HepG2 (cell line): ENCODE measurements at regions not wholly inside any gene's neighbourhood (a gene's known extent, or its start where the extent isn't known, plus 50 kb on each side); places are given as distances from the start of the nearest gene placed in this dataset.

Experiments
- ASH2L ChIP-seq: fragments of 300-600, 200-600 bp; sonication (generic); IDR thresholded peaks from 2 replicates; pipeline ENCODE4 v1.7.0; 2017; ENCODE audit warnings: low read depth, mild to moderate bottlenecking, moderate library complexity, mixed read lengths, low read length; ENCODE audit not compliant: insufficient read length
- CENPX ChIP-seq: sonication (generic); formaldehyde crosslinking; IDR thresholded peaks from 2 replicates; pipeline ENCODE4 v1.9.0; 2021; ENCODE audit warnings: mild to moderate bottlenecking, missing genetic modification reagents, moderate library complexity
- HNF1B ChIP-seq: sonication (generic); formaldehyde crosslinking; IDR thresholded peaks from 2 replicates; pipeline ENCODE4 v1.5.1; 2020; ENCODE audit warnings: mild to moderate bottlenecking, moderate library complexity, missing genetic modification reagents
- HOXA5 ChIP-seq: sonication (generic); formaldehyde crosslinking; IDR thresholded peaks from 2 replicates; pipeline ENCODE4 v1.4.0; 2020; ENCODE audit warnings: missing genetic modification reagents
- IRX3 ChIP-seq: sonication (generic); formaldehyde crosslinking; IDR thresholded peaks from 2 replicates; pipeline ENCODE4 v1.8.1; 2023; ENCODE audit warnings: mild to moderate bottlenecking, low read depth, missing genetic modification reagents, borderline replicate concordance
- JUNB ChIP-seq: sonication (generic); formaldehyde crosslinking; IDR thresholded peaks from 2 replicates; pipeline ENCODE4 v1.8.0; 2022; ENCODE audit warnings: missing genetic modification reagents, mild to moderate bottlenecking, borderline replicate concordance
- LBX2 ChIP-seq: sonication (generic); formaldehyde crosslinking; IDR thresholded peaks from 2 replicates; pipeline ENCODE4 v1.5.0; 2020; ENCODE audit warnings: missing genetic modification reagents, mild to moderate bottlenecking, borderline replicate concordance
- MBD4 ChIP-seq: IDR thresholded peaks from 2 replicates; pipeline ENCODE4 v1.6.1; 2012; ENCODE audit warnings: low read length, inconsistent platforms, borderline replicate concordance
- NONO ChIP-seq, 2 experiments: fragments of 450-650 bp in 1 of 2; sonication (generic) in 1 of 2; formaldehyde crosslinking in 1 of 2; IDR thresholded peaks in 1 of 2; conservative IDR thresholded peaks in 1 of 2; 2 replicates each; pipeline versions ENCODE4 v1.6.1 to v1.8.0; 2017 to 2022; ENCODE audit warnings: mild to moderate bottlenecking in 1 of 2, missing genetic modification reagents in 1 of 2, moderate library complexity in 1 of 2
- ONECUT2 ChIP-seq: sonication (generic); formaldehyde crosslinking; IDR thresholded peaks from 2 replicates; pipeline ENCODE4 v1.4.0; 2020; ENCODE audit warnings: missing genetic modification reagents
- PPARG ChIP-seq: conservative IDR thresholded peaks from 2 replicates; pipeline ENCODE4 v1.6.1; 2016; ENCODE audit warnings: missing biosample characterization, missing genetic modification reagents
- RARA ChIP-seq: IDR thresholded peaks from 2 replicates; pipeline ENCODE4 v1.6.1; 2016; ENCODE audit warnings: missing genetic modification reagents, missing compliant biosample characterization
- RARG ChIP-seq: sonication (generic); formaldehyde crosslinking; IDR thresholded peaks from 2 replicates; pipeline ENCODE4 v1.4.0; 2020; ENCODE audit warnings: low read depth, mild to moderate bottlenecking, missing genetic modification reagents
- SNAI1 ChIP-seq: sonication (generic); formaldehyde crosslinking; IDR thresholded peaks from 2 replicates; pipeline ENCODE4 v1.5.0; 2020; ENCODE audit warnings: mild to moderate bottlenecking, missing genetic modification reagents, borderline replicate concordance
- SP2 ChIP-seq: sonication (generic); formaldehyde crosslinking; IDR thresholded peaks from 2 replicates; pipeline ENCODE4 v1.5.1; 2020; ENCODE audit warnings: mild to moderate bottlenecking, missing genetic modification reagents
- TSC22D2 ChIP-seq: sonication (generic); formaldehyde crosslinking; IDR thresholded peaks from 2 replicates; pipeline ENCODE4 v1.5.1; 2020; ENCODE audit warnings: missing genetic modification reagents, mild to moderate bottlenecking, borderline replicate concordance
- ZBTB1 ChIP-seq: sonication (generic); formaldehyde crosslinking; IDR thresholded peaks from 2 replicates; pipeline ENCODE4 v1.4.0; 2020; ENCODE audit warnings: missing genetic modification reagents, borderline replicate concordance
- ZFP36L1 ChIP-seq: sonication (generic); formaldehyde crosslinking; IDR thresholded peaks from 2 replicates; pipeline ENCODE4 v1.8.0; 2022; ENCODE audit warnings: mild to moderate bottlenecking, missing genetic modification reagents, moderate library complexity
- ZFY ChIP-seq: sonication (generic); formaldehyde crosslinking; IDR thresholded peaks from 2 replicates; pipeline ENCODE4 v1.4.0; 2020; ENCODE audit warnings: missing genetic modification reagents
- ZNF138 ChIP-seq: sonication (generic); formaldehyde crosslinking; IDR thresholded peaks from 2 replicates; pipeline ENCODE4 v1.5.0; 2020; ENCODE audit warnings: mild to moderate bottlenecking, low read depth, missing genetic modification reagents
- ZSCAN12 ChIP-seq: sonication (generic); formaldehyde crosslinking; IDR thresholded peaks from 2 replicates; pipeline ENCODE4 v1.9.0; 2021; ENCODE audit warnings: mild to moderate bottlenecking, missing genetic modification reagents
- TF ChIP-seq, protein P1 (sequence below): sonication (generic); formaldehyde crosslinking; IDR thresholded peaks from 2 replicates; pipeline ENCODE4 v1.5.1; 2020; ENCODE audit warnings: mild to moderate bottlenecking, missing genetic modification reagents, borderline replicate concordance

DNA sequence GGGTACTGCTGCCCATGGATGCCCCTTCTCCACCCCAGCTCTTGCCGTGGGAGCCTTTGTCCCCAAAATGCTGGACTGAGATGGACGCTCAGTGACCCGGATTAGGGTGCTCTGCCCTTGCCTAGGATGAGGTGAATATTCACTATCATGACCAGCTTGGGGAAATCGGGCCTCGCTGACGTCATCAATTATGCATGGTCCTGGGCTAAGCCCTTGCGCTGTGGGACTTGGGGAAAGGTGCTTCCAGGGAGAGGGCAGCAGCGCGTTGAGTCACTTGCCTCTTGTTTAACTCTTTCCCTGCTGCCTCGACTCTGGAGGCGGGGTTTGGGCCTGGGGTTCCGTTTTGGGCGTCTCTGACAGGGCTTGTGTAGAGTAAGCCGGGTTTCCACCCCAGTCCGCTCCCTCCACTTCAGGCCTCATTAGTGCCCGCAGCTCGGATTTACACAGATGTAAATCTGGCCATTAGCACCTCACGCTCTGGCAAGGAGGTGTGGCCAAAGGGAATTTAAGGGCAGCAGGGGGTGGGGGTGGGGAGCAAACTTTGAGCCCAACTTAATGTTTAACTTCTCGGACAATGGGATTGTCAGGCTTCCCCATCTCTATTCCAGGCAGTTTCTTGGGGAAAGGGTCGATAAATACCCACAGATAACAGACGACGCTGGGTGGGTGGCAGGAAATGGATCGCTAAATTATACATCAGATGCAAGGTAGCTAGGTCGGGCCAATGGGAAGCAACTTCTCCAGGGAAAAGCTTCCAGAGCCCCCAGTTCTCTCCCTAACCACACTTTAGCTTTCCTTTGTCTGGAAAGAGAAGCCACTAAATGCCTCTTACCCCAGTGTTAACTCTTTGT lies 51.3 kb upstream of the TCF7L2 start (continued):
- TF ChIP-seq TSC22D2 (CRISPR knock-in tag): no peak
- TF ChIP-seq HOXA5 (CRISPR knock-in tag): no peak
- peak; percentile 16; the same call in 1 of the 2 replicates for TF ChIP-seq RARA (CRISPR knock-in tag)
- TF ChIP-seq, protein P1, sequence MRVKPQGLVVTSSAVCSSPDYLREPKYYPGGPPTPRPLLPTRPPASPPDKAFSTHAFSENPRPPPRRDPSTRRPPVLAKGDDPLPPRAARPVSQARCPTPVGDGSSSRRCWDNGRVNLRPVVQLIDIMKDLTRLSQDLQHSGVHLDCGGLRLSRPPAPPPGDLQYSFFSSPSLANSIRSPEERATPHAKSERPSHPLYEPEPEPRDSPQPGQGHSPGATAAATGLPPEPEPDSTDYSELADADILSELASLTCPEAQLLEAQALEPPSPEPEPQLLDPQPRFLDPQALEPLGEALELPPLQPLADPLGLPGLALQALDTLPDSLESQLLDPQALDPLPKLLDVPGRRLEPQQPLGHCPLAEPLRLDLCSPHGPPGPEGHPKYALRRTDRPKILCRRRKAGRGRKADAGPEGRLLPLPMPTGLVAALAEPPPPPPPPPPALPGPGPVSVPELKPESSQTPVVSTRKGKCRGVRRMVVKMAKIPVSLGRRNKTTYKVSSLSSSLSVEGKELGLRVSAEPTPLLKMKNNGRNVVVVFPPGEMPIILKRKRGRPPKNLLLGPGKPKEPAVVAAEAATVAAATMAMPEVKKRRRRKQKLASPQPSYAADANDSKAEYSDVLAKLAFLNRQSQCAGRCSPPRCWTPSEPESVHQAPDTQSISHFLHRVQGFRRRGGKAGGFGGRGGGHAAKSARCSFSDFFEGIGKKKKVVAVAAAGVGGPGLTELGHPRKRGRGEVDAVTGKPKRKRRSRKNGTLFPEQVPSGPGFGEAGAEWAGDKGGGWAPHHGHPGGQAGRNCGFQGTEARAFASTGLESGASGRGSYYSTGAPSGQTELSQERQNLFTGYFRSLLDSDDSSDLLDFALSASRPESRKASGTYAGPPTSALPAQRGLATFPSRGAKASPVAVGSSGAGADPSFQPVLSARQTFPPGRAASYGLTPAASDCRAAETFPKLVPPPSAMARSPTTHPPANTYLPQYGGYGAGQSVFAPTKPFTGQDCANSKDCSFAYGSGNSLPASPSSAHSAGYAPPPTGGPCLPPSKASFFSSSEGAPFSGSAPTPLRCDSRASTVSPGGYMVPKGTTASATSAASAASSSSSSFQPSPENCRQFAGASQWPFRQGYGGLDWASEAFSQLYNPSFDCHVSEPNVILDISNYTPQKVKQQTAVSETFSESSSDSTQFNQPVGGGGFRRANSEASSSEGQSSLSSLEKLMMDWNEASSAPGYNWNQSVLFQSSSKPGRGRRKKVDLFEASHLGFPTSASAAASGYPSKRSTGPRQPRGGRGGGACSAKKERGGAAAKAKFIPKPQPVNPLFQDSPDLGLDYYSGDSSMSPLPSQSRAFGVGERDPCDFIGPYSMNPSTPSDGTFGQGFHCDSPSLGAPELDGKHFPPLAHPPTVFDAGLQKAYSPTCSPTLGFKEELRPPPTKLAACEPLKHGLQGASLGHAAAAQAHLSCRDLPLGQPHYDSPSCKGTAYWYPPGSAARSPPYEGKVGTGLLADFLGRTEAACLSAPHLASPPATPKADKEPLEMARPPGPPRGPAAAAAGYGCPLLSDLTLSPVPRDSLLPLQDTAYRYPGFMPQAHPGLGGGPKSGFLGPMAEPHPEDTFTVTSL (CRISPR knock-in tag): peak; percentile 69; the same call in 1 of the 2 replicates
- no peak for TF ChIP-seq CENPX (CRISPR knock-in tag)
- TF ChIP-seq MBD4: no peak
- TF ChIP-seq ZSCAN12: no peak
- no peak for TF ChIP-seq LBX2 (CRISPR knock-in tag)
- no peak for TF ChIP-seq ZBTB1 (CRISPR knock-in tag)
- TF ChIP-seq HNF1B: peak; percentile 99
- TF ChIP-seq JUNB (CRISPR knock-in tag): peak; percentile 13; the same call in 1 of the 2 replicates
- TF ChIP-seq PPARG: 0 out of 2 replicates have a peak, but pooled peaks have one; percentile 8
- no peak for TF ChIP-seq ZNF138 (CRISPR knock-in tag)
- peak; percentile 31 for TF ChIP-seq ZFY
- TF ChIP-seq SP2 (CRISPR knock-in tag): no peak
- no peak for TF ChIP-seq IRX3 (CRISPR knock-in tag)
- no peak for TF ChIP-seq RARG (CRISPR knock-in tag)
- 0 out of 2 replicates have a peak, but pooled peaks have one; percentile 33 for TF ChIP-seq SNAI1 (CRISPR knock-in tag)
- TF ChIP-seq ASH2L: peak; percentile 91
- TF ChIP-seq ZFP36L1 (CRISPR knock-in tag): no peak
- TF ChIP-seq NONO (IDR thresholded peaks at IDR 0.05): no peak
- peak; percentile 59 for TF ChIP-seq NONO (CRISPR knock-in tag; conservative IDR thresholded peaks at IDR 0.05)
- TF ChIP-seq ONECUT2: peak; percentile 93
